ENCODE measurements at regions not wholly inside any gene's neighbourhood (a gene's known extent, or its start where the extent isn't known, plus 50 kb on each side); places are given as distances from the start of the nearest gene placed in this dataset.

DNA sequence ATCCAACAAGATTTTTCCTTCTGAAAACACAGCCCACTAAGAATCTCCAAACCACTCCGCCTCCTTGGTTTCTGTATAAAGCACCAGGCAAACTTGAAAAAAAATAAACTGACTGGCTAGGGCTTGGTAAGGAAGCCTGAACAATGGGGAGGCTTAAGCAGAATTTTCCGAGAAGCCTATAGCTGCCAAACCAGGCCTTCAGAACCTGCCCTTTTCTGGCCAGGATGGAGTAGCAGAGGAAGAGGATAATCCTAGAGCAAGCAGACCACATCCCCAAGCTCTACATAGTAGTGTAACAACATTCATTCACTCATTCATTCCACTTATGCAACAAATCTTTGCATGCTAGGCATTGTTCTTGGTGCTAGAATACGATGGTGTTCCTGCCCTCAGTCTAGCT lies 529.6 kb upstream of the ZEB2 start:
- no peak for TF ChIP-seq POLR2A (IDR thresholded peaks at IDR 0.05)
- TF ChIP-seq, protein P1, sequence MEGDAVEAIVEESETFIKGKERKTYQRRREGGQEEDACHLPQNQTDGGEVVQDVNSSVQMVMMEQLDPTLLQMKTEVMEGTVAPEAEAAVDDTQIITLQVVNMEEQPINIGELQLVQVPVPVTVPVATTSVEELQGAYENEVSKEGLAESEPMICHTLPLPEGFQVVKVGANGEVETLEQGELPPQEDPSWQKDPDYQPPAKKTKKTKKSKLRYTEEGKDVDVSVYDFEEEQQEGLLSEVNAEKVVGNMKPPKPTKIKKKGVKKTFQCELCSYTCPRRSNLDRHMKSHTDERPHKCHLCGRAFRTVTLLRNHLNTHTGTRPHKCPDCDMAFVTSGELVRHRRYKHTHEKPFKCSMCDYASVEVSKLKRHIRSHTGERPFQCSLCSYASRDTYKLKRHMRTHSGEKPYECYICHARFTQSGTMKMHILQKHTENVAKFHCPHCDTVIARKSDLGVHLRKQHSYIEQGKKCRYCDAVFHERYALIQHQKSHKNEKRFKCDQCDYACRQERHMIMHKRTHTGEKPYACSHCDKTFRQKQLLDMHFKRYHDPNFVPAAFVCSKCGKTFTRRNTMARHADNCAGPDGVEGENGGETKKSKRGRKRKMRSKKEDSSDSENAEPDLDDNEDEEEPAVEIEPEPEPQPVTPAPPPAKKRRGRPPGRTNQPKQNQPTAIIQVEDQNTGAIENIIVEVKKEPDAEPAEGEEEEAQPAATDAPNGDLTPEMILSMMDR (IDR thresholded peaks at IDR 0.05), result no peak
